Right renal cortex interstitium (tissue), 3 donors: ENCODE measurements at regions not wholly inside any gene's neighbourhood (a gene's known extent, or its start where the extent isn't known, plus 50 kb on each side); places are given as distances from the start of the nearest gene placed in this dataset.
"Not testable (repeated sequence)": the region's sequence is repeated elsewhere in the genome, so short reads cannot be mapped to it uniquely, and the experiment has no call there.

ENCODE experiments used
- DNase-seq, 3 donors: peaks; one replicate each; pipeline ENCODE4 v3.0.0-alpha.2; 2013; ENCODE audit warnings: low read depth in 3 of 3, low spot score in 2 of 3

DNA sequence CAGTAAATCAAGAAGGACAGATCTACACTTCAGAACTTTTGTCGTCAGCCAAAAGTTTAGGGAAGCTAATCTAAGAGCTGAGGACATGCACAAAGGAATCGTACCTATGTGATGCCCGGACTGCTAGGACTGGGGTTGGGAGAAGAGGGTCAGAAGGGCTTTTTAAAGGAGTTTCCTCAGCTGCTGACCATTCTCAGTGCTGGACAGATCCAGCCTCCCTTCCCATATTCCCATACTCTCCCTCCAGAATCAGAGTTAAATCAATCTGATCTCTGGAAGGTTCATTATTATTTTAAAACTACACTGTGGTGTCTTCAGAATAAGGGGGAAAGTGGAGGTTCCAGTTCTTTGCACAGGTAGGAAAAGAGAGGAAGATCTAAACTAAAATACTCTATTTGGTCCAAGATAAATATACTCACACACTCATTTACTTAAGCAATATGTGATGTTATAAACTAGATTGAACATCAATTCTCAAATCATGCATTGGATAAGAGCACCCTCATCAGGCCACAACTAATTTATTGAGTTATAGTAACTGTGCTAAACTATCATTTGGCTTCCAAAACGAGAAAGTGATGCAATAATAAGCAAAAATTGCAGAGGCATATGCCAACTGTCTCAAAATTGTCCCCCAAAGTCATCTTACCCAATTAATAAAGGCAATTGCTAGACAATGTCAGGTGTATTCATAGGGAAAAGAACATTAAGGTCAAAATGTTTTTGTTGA is 124.7 kb downstream of the HNRNPD start:
- no peak for DNase-seq

DNA sequence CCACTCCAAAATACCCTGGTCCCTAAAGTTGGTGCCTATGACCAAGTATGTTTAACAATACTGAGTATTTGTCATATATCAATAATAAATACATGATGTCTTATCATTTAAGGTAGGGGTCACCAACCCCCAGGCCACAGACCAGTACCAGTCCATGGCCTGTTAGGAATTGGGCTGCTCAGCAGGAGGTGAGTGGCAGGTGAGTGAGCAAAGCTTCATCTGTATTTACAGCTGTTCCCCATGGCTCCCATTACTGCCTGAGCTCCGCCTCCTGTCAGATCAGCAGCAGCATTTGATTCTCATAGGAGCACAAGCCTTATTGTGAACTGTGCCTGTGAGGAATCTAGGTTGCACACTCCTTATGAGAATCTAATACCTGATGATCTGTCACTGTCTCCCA is 126.2 kb downstream of the HNRNPD start:
- no peak for DNase-seq

DNA sequence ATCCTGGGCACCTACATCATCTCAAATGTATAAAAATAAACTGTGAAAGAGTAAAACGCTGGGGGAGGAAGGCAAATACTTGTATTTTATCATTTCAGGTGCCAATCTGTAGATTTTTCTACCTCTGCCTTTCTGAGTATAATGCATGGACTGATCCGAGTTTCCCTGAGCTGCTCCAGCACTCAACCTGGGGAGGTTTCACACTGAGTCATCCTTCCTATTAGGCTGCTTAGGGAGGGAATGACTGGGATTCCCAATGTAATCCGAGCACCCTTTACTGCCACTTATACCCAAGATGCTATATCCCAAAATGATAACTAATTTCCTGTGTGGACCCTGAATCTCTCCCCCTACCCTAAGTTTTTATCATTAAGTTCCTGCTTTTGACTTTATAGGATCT is 126.6 kb downstream of the HNRNPD start:
- no peak for DNase-seq

DNA sequence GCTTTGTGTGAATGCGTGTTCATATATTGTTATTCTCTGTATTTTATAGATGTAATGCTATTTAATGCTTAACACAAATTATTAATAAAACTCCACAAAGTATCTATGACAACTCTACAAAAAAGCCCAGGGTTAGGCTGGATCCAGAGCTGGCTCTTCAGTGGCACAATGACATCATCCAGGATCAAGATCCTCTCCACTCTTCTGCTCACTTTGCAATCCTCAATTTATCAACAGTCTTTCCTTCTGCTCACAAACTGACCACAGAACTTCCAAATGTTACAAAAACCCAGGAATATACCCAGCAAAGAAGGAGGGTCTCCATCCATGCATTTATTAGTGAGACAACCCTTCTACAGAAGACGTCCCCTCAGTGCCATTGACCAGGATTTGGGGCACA is 132.3 kb downstream of the HNRNPD start:
- DNase-seq: no peak

DNA sequence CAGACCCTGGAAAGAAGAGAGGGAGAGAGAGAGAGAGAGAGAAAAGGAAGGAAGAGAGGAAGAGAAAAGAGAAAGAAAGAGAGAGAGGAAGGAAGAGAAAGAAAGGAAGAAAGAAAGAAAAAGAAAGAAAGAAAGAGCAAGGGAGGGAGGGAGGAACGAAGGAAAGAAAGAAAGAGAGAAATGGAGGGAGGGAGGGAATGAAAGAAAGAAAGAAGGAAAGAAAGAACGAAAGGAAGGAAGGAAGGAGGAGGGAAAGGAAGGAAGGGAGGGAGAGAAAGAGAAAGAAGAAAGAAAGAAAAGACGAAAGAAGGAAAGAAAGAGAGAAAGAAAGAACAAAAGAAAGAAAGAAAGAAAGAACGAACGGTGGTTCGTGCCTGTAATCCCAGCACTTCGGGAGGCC is 133.4 kb downstream of the HNRNPD start:
- DNase-seq: no peak

DNA sequence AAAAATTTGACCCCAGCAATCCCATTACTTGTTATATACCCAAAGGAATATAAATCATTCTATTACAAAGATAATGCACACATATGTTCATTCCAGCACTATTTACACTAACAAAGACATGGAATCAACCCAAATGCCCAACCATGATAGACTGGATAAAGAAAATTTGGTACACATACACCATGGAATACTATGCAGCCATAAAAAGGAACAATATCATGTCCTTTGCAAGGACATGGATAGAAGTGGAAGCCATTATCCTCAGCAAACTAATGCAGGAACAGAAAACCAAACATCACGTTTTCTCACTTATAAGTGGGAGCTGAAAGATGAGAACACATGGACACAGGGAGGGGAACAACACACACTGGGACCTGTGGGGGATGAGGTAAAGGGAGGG is 136.6 kb downstream of the HNRNPD start:
- not testable (repeated sequence) for DNase-seq

DNA sequence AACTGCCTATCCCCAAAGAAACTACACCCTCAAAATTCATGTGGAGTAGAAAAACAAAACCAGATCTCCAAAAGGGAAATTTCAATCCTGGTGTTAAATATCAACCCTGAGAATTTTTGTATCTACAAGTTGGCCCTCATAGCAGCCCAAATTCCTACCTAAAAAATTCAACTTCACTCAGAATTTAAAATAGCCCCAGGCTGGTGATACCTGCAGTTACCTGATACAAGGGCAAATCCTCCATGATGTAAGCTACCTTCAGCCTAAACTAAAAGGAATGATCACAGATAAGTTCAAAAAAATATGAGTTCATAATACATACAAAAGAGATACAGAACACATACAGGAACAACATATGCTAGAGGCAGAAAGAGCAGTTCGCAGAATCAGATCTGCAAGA is 138.4 kb downstream of the HNRNPD start:
- DNase-seq: no peak

DNA sequence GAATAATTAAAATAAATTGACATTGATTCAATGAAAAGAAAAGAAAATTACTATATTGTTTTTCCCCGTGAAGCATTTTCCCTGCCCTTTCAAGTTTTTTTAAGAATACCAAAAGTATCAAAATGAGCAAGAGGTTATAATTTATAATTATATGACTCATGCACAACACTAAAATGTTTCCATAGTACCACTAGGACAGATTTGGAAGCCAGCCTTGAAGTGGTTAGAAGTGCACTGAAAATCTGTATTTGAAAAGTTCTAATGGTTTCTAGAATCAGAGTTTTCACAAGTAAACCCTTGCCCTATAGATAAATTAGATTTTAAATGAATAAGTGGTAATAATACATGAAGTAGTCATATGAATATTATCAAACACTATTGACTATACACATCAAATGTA is 140.9 kb downstream of the HNRNPD start:
- DNase-seq: no peak

DNA sequence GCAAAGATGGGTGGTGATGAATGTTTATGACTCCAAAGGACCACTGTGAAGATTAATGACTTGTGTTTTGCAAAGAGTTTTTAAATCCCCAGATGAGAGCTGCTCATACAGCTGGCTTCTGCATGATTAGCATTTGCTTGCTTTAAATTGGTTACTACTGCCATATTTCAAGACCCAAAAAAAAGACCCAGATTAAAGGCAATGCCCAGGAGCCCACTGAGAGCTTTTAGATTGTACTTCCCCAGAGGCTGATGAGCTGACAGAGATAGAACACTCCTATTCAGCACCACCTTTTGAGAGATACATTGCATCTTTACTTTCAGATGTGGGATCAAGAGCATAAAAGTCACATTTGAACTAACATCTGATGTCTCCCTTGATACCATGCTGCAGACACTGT is 142.0 kb downstream of the HNRNPD start:
- no peak for DNase-seq

DNA sequence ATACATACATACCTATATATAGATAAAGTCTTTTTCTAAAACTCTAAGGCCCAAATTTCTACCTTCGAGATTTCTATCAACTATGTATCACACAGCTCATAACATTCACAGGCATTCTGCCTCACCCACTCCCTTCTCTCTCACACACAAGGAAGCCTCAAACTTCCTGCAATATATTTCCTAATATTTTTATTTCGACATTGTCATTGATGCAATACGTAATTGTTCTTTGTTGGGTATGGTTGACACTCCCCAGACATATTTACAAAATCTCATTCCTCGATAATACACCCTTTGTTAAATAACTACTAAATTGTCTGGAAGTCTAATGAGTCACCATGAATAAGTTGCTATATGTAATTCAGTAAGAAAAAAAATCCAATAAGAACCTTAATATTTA is 143.5 kb downstream of the HNRNPD start:
- no peak for DNase-seq

DNA sequence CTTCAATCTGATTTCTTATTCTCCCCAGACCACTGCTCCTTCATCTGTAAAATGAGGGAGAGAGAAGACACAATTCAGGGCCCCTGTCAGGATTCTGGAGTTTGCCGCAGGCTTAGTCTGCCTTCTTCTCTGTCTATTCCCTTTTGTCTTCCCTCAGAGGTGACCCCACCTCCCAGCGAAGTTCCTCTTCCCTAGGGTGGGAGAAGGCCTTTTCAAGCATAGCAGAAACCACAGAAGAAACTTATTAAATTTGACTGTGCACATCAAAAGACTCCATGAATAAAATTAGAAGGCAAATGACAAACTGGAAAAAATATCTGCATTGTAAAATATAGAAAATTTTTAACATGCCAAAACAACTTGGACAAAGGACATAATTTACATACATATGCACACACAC is 148.8 kb downstream of the HNRNPD start:
- no peak for DNase-seq

DNA sequence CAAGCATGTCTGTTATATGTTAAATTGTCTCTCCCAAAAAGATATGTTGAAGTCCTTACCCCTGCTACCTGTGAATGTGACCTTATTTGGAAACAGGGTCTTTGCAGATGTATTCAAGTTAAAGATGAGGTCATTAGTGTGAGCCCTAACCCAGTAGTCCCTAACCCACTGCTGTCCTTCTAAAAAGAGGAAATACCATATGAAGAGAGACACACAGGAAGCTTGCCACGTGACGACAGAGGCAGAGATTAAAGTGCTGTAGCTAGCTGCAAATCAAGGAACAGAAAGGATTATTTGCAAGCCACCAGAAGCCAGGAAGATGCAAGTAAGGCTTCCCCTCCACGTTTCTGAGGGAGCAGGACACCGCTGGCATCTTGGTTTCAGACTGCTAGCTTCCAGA is 150.1 kb downstream of the HNRNPD start:
- DNase-seq: no peak

DNA sequence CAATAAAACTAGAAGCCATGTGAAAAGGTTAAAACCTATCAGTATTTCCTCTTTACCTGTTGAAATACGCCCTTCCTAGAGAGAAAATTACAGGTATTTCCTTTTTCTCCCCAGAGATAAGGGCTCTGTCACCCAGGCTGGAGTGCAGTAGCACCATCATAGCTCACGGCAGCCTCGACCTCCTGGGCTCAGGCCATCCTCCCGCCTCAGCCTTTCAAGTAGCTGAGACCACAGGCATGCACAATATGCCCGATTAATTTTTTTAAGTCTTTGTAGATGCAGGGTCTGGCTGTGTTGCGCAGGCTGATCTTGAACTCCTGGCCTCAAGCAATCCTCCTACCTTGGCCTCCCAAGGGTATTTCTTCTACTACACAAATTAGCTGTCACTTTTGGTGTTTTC is 154.4 kb downstream of the HNRNPD start:
- no peak for DNase-seq

DNA sequence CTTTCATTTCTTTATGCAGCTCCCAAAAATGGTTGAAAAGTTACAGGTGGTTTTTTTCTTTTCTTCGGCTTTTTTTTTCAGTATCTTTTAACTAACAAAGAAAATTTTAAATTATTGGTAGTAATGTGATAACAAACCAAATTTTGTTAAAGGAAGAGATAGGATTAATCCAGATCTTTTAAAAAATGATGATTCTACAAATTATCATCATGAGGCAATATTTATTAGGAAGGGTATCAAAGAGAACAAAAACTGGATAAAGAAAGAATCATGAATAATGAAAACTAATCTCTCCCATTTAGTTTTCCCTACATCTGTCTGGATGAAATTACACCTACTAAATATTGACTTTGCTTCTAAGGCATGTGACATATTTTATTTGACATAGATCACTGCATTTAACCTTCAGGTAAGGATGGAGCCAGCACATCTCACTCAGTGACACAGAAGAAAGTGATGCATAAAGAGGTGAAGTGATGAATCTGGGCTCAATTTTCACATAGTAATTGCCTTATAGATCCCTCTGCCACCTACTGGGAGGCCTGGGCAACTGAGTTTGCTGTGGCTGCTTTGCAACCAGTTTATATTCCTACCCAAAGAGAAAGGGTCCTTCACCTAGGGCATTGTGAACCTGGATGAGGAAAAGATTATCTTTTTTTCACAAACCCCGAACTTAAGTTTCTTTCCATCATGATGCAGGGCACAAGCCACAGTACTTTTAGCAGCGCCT is 155.6 kb downstream of the HNRNPD start:
- no peak for DNase-seq

DNA sequence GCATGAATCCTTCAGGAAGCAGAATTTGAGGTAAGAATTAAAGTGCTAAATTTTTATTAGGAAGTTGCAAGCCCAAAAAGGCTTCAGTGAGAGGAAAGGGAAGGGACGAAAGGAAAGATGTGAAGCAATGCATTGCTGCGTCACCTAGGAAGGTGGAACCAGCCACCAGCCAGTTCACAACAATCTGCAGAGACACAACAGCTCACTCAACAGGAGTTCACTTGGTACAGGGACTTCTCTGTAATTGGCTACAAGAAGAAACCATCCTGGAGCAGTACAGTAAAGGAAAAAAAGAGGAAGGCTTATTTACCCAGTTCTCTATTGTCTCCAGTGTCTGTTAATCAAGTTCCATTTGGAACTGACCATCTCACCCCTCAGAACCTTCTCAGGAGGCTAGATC is 157.6 kb downstream of the HNRNPD start:
- no peak for DNase-seq

DNA sequence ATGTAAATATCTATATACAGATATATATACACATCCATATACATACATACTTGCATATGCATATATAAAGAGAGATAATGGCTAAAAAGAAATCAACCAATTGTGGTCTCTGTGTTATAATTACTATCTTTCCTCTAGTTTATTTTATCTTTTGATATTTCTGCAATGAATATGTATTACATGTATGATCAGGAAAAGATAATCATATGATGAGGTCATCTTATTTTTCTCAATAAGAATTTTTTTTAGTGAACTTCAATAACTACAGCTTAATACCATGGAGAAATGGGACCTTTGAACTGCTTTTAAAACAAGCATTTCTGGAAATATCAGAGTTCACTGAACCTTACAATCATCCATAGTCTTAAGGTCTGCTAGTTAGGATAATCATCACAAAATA is 158.0 kb downstream of the HNRNPD start:
- DNase-seq: no peak

DNA sequence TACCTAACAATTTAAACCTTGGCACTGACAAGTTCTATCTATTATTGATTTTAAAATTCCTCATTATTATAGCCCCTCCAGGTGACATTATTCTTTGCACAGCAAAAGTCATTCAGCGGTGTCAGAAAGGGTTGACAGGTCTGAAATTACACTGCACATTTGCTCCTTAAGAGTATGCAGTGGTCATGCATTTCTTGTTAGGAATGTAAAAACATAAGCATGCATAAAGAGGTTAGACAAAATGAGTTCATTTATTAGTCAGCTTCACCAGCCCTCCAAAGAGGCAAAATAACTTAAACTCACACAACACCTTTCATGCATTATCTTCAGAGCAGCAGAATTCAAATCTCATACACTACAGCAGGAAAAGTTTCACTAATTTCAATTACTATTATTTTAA is 158.8 kb downstream of the HNRNPD start:
- no peak for DNase-seq

DNA sequence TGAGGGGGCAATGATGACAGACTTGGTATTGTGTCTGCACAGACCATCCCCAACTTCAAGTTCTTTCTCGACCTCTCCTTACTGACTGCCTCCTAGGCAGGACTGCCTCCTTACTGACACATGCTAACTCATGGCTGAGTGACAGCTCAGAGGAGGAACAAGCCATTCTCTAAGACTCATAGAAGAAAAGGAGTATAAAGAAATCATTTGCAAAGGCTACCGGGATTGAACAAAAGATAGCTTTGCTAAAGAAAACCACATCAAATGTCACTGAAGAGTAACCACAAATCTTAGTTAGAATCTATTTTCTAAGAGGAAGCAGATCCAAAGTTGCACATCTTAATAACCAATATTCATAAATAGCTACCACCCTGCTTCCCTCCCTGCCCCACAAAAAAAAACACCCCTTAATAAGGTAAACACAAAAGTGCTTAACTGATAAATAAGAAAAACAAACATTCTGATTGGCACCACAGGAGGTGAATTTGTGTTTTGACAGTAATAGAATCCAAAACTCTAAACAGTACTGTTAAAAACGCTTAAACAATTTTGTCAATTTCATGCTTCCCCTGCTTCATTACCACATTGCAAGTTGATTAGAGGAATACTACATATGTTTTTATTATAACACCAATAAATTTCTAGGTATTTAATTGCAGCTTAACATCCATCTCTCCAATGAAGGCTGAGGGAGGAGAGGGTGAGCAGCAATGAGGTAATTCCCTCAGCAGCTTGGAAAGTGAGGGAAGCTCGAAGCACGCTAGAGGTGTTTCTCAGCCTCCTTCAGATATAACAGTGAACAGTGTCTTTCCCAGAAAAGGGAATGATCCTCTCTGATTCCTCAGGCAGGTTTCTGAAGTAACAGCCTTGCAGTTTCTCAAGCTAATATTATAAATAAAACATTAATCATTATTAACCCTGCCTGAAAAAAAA is 160.0 kb downstream of the HNRNPD start:
- no peak for DNase-seq

DNA sequence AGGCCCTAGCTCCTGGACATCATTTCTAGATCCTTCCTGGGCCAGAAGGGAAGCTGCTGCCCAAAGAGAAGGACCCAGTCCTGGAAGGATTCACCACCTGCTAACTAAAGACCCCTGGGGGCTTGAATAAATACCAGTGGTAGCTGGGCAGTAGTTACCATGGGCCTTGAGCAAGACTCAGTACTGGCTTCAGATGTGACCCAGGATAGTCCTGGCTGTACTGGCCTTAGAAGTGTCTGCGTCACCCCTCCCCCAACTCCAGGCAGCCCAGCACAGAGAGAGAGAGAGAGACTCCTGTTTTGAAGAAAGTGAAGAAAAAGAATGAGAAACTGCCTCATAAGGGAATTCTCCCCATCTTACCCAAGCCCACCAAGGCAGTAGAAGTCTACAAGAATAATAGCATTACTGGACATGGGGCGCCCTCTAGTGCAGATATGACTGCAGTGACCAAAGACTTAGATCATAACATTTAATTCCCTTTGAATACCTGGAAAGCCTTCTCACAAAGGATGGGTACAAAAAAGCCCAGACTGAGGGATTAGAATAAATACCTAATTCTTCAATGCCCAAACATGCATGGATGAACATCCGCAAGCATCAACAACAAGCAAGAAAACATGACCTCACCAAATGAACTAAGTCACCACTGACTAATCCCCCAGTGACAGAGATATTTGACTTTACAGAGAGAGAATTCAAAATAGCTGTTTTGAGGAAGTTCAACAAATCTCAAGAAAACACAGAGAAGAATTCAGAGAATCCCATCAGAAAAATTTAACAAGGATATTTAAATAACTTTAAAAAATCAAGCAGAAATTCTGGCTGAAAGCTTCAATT is 171.8 kb downstream of the HNRNPD start:
- DNase-seq: peak in 2 of 3 donors; percentile 2 to 16

DNA sequence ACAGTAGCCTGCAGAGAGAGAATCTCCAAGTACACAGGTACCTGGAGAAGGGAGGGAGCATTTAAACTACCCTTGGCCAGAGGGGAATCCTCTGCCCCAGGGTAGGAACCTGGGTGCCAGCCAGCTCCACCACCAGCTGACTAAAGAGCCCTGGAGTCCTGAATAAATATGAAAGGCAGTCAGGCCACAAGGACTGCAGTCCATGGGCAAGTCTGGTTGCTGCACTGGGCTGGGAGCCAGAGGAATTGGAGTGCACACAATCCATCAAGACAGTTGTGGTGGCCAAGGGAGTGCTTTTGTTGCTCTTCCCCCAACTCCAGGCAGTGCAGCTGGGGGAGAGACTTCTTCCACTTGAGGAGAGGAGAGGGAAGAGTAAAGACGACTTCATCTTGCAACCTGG is 172.5 kb downstream of the HNRNPD start:
- DNase-seq: no peak

DNA sequence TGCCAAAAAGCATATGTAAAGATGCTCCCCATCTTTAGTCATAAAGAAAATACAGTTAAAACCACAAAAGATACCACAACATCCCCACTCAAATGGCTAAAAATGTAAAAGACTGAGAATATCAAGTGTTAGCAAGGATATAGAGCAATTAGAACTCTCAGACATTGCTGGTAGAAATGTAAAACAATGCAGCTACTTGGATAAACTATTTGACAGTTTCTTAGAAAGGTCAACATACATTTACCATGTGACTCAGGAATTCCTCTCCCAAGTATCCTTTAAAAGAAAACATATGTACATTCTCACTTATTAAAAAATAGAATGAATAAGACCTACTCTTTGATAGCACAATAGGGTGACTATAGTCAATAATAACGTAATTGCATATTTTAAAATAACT is 173.7 kb downstream of the HNRNPD start:
- DNase-seq: no peak
